Muscle of leg (tissue), 3 donors: ENCODE measurements at regions not wholly inside any gene's neighbourhood (a gene's known extent, or its start where the extent isn't known, plus 50 kb on each side); places are given as distances from the start of the nearest gene placed in this dataset.
"Not testable (repeated sequence)": the region's sequence is repeated elsewhere in the genome, so short reads cannot be mapped to it uniquely, and the experiment has no call there.

ENCODE experiments used
- DNase-seq: peaks from one replicate; pipeline ENCODE4 v3.0.0; 2013
- H3K27ac ChIP-seq: one replicate; pipeline ENCODE4 v1.5.1; 2013; ENCODE audit warnings: mild to moderate bottlenecking, low read length, control low read depth
- H3K27me3 ChIP-seq: one replicate; pipeline ENCODE4 v1.6.1; 2013; ENCODE audit warnings: low read length; ENCODE audit not compliant: control insufficient read depth, insufficient read depth
- H3K36me3 ChIP-seq: one replicate; pipeline ENCODE4 v1.6.1; 2013; ENCODE audit warnings: low read length; ENCODE audit not compliant: control insufficient read depth, insufficient read depth
- H3K4me1 ChIP-seq: one replicate; pipeline ENCODE4 v1.6.1; 2013; ENCODE audit warnings: low read length; ENCODE audit not compliant: control insufficient read depth, insufficient read depth
- H3K4me3 ChIP-seq: one replicate; pipeline ENCODE4 v1.5.1; 2013; ENCODE audit warnings: low read length, control low read depth
- H3K9me3 ChIP-seq: replicated peaks from 2 replicates; pipeline ENCODE4 v1.6.1; 2013; ENCODE audit warnings: low read depth, low read length; ENCODE audit not compliant: control insufficient read depth
- WGBS: methylation state at CpG from one replicate; pipeline ENCODE4 v1.1.5; 2013; ENCODE audit warnings: missing lambda C conversion rate; ENCODE audit not compliant: insufficient coverage; 5-methylcytosine and 5-hydroxymethylcytosine counted together

- Histone ChIP-seq H3K36me3 (no peaks in the 10 kb centered on the region), H3K4me3 (no peak overlapping the region), H3K4me1 (peaks cover 6% of the 10 kb centered on the region), H3K27ac (no peak overlapping the region), H3K27me3 (no peaks in the 10 kb centered on the region), H3K9me3 (no peaks in the 10 kb centered on the region)
- WGBS = 100% methylated on average over 2 of the region's 3 CpGs
- no peak for DNase-seq
These were observed 236.5 kb upstream of the ISX start for GRCh38 chr22:34829485-34829884.

- no peaks in the 10 kb centered on the region for H3K27me3 ChIP-seq
- H3K4me3 ChIP-seq = no peak overlapping the region
- no peaks in the 10 kb centered on the region for H3K36me3 ChIP-seq
- WGBS = 0% methylated on average over 1 of the region's 4 CpGs
- H3K9me3 ChIP-seq = no peaks in the 10 kb centered on the region
- H3K4me1 ChIP-seq = no peaks in the 10 kb centered on the region
- H3K27ac ChIP-seq = no peak overlapping the region
- peak; percentile 15 for DNase-seq
These were observed 231.9 kb upstream of the ISX start for GRCh38 chr22:34834059-34834458.

GRCh38 chr22:34834541-34834940 lies 231.4 kb upstream of the ISX start:
- DNase-seq, H3K4me3 ChIP-seq, H3K27me3 ChIP-seq, H3K27ac ChIP-seq, H3K4me1 ChIP-seq, H3K9me3 ChIP-seq, H3K36me3 ChIP-seq: not testable (repeated sequence)
- WGBS = 48% methylated on average over 3 of the region's 3 CpGs

GRCh38 chr22:34841331-34841771 lies 224.6 kb upstream of the ISX start:
- H3K9me3 ChIP-seq = no peaks in the 10 kb centered on the region
- WGBS = no CpG with 5 or more reads among the region's 3 CpGs
- no peak overlapping the region for H3K4me3 ChIP-seq
- H3K36me3 ChIP-seq = no peaks in the 10 kb centered on the region
- DNase-seq = no peak
- no peaks in the 10 kb centered on the region for H3K27me3 ChIP-seq
- no peaks in the 10 kb centered on the region for H3K4me1 ChIP-seq
- H3K27ac ChIP-seq = no peak overlapping the region

GRCh38 chr22:34841911-34842310 lies 224.0 kb upstream of the ISX start:
- no peaks in the 10 kb centered on the region for H3K27me3 ChIP-seq
- no CpG with 5 or more reads among the region's 4 CpGs for WGBS
- no peak overlapping the region for H3K27ac ChIP-seq
- no peak overlapping the region for H3K4me3 ChIP-seq
- no peaks in the 10 kb centered on the region for H3K36me3 ChIP-seq
- H3K9me3 ChIP-seq = no peaks in the 10 kb centered on the region
- DNase-seq = no peak
- H3K4me1 ChIP-seq = no peaks in the 10 kb centered on the region

- Histone ChIP-seq H3K36me3 (no peaks in the 10 kb centered on the region), H3K27ac (no peak overlapping the region), H3K27me3 (no peaks in the 10 kb centered on the region), H3K9me3 (no peaks in the 10 kb centered on the region), H3K4me1 (no peaks in the 10 kb centered on the region), H3K4me3 (no peak overlapping the region)
- 33% methylated on average over 1 of the region's 2 CpGs for WGBS
- DNase-seq = no peak
These were observed 223.3 kb upstream of the ISX start for GRCh38 chr22:34842630-34843029.

- WGBS = no CpG with 5 or more reads among the region's 1 CpG
- not testable (repeated sequence) for H3K4me3 ChIP-seq, H3K9me3 ChIP-seq, DNase-seq, H3K36me3 ChIP-seq, H3K27me3 ChIP-seq, H3K27ac ChIP-seq, H3K4me1 ChIP-seq
These were observed 222.2 kb upstream of the ISX start for GRCh38 chr22:34843743-34844142.

GRCh38 chr22:34845391-34845790 lies 220.6 kb upstream of the ISX start:
- Histone ChIP-seq H3K27ac (no peak overlapping the region), H3K4me3 (no peak overlapping the region), H3K4me1 (no peaks in the 10 kb centered on the region), H3K36me3 (no peaks in the 10 kb centered on the region), H3K9me3 (no peaks in the 10 kb centered on the region), H3K27me3 (no peaks in the 10 kb centered on the region)
- no peak for DNase-seq
- WGBS = 83% methylated on average over 1 of the region's 2 CpGs

- Histone ChIP-seq H3K9me3 (no peaks in the 10 kb centered on the region), H3K4me3 (no peak overlapping the region), H3K27ac (no peak overlapping the region), H3K4me1 (no peaks in the 10 kb centered on the region), H3K27me3 (no peaks in the 10 kb centered on the region), H3K36me3 (no peaks in the 10 kb centered on the region)
- WGBS = no CpG with 5 or more reads among the region's 1 CpG
- no peak for DNase-seq
These were observed 218.9 kb upstream of the ISX start for GRCh38 chr22:34847072-34847471.

GRCh38 chr22:34849965-34850364 lies 216.0 kb upstream of the ISX start:
- no peak for DNase-seq
- Histone ChIP-seq H3K27me3 (no peaks in the 10 kb centered on the region), H3K4me3 (no peak overlapping the region), H3K27ac (no peak overlapping the region), H3K4me1 (no peaks in the 10 kb centered on the region), H3K9me3 (no peaks in the 10 kb centered on the region), H3K36me3 (no peaks in the 10 kb centered on the region)
- 69% methylated on average over 3 of the region's 4 CpGs for WGBS

GRCh38 chr22:34851918-34852662 lies 213.9 kb upstream of the ISX start:
- no peaks in the 10 kb centered on the region for H3K36me3 ChIP-seq
- H3K27me3 ChIP-seq = no peaks in the 10 kb centered on the region
- WGBS = 50% methylated on average over 1 of the region's 4 CpGs
- H3K9me3 ChIP-seq = no peaks in the 10 kb centered on the region
- no peak overlapping the region for H3K27ac ChIP-seq
- H3K4me3 ChIP-seq = no peak overlapping the region
- H3K4me1 ChIP-seq = no peaks in the 10 kb centered on the region
- DNase-seq = no peak
